HEK293T (cell line): ENCODE measurements at regions not wholly inside any gene's neighbourhood (a gene's known extent, or its start where the extent isn't known, plus 50 kb on each side); places are given as distances from the start of the nearest gene placed in this dataset.

ENCODE experiments used
- CTCF ChIA-PET: fragments of 350-600 bp; formaldehyde crosslinking; extraction: SDS; loops from one replicate; lab custom pipeline; 2021; ENCODE audit warnings: antibody characterized with exemption, inconsistent platforms; lab: Yijun Ruan, JAX
- POLR2A ChIA-PET: fragments of 350-600 bp; formaldehyde crosslinking; extraction: SDS; loops from one replicate; lab custom pipeline; 2020; ENCODE audit warnings: antibody characterized with exemption, inconsistent platforms; lab: Yijun Ruan, JAX
- DNase-seq: peaks from one replicate; pipeline ENCODE4 v3.0.0; 2012; ENCODE audit warnings: mixed read lengths; ENCODE audit errors: extremely low spot score
- ARNT ChIP-seq: fragments of 450-650 bp; IDR thresholded peaks from 2 replicates; pipeline ENCODE4 v1.6.1; 2017; ENCODE audit warnings: mild to moderate bottlenecking
- BHLHE40 ChIP-seq: fragments of 450-650 bp; IDR thresholded peaks from 2 replicates; pipeline ENCODE4 v1.6.1; 2016; ENCODE audit warnings: mild to moderate bottlenecking, moderate library complexity, borderline replicate concordance
- CTBP1 ChIP-seq: fragments of 450-650 bp; IDR thresholded peaks from 2 replicates; pipeline ENCODE4 v1.6.1; 2016; ENCODE audit warnings: borderline replicate concordance
- ELF4 ChIP-seq: fragments of 450-650 bp; IDR thresholded peaks from 2 replicates; pipeline ENCODE4 v1.6.1; 2017; ENCODE audit warnings: antibody characterized with exemption
- FOXA1 ChIP-seq: fragments of 450-650 bp; IDR thresholded peaks from 2 replicates; pipeline ENCODE4 v1.6.1; 2016; ENCODE audit warnings: mild to moderate bottlenecking
- FOXK2 ChIP-seq: fragments of 450-650 bp; IDR thresholded peaks from 2 replicates; pipeline ENCODE4 v1.6.1; 2016; ENCODE audit warnings: mild to moderate bottlenecking
- FOXM1 ChIP-seq: fragments of 450-650 bp; IDR thresholded peaks from 2 replicates; pipeline ENCODE4 v1.6.1; 2017; ENCODE audit warnings: mild to moderate bottlenecking, borderline replicate concordance
- HDGF ChIP-seq: fragments of 450-650 bp; IDR thresholded peaks from 2 replicates; pipeline ENCODE4 v1.6.1; 2017; ENCODE audit warnings: antibody characterized with exemption, borderline replicate concordance
- L3MBTL2 ChIP-seq: fragments of 450-650 bp; conservative IDR thresholded peaks from 2 replicates; pipeline ENCODE4 v1.6.1; 2016; ENCODE audit warnings: mild to moderate bottlenecking
- LEF1 ChIP-seq: fragments of 450-650 bp; IDR thresholded peaks from 2 replicates; pipeline ENCODE4 v1.6.1; 2017; ENCODE audit warnings: mild to moderate bottlenecking, borderline replicate concordance
- NFRKB ChIP-seq: fragments of 450-650 bp; IDR thresholded peaks from 2 replicates; pipeline ENCODE4 v1.6.1; 2016; ENCODE audit warnings: mild to moderate bottlenecking, moderate library complexity
- SP1 ChIP-seq: fragments of 450-650 bp; IDR thresholded peaks from 2 replicates; pipeline ENCODE4 v1.6.1; 2017
- SUZ12 ChIP-seq: fragments of 450-650 bp; IDR thresholded peaks from 2 replicates; pipeline ENCODE4 v1.6.1; 2016; ENCODE audit warnings: mild to moderate bottlenecking
- TARDBP ChIP-seq: fragments of 450-650 bp; IDR thresholded peaks from 2 replicates; pipeline ENCODE4 v1.6.1; 2016
- ZNF384 ChIP-seq: fragments of 450-650 bp; IDR thresholded peaks from 2 replicates; pipeline ENCODE4 v1.6.1; 2016
- TF ChIP-seq, protein P1 (sequence below): fragments of 450-650 bp; IDR thresholded peaks from 2 replicates; pipeline ENCODE4 v1.6.1; 2016

- POLR2A ChIA-PET = no interaction called here
- no peak for TF ChIP-seq L3MBTL2
- TF ChIP-seq CTBP1 = no peak
- no peak for TF ChIP-seq FOXA1
- no peak for TF ChIP-seq SUZ12
- no peak for TF ChIP-seq SP1
- TF ChIP-seq HDGF = no peak
- no peak for TF ChIP-seq BHLHE40
Measured at GRCh38 chr18:44245019-44245418, 435.7 kb upstream of the SETBP1 start.

GRCh38 chr18:44246001-44246400 is 434.7 kb upstream of the SETBP1 start:
- POLR2A ChIA-PET = no interaction called here
- TF ChIP-seq HDGF (no peak), L3MBTL2 (no peak), LEF1 (no peak), ELF4 (no peak), FOXM1 (no peak)
- CTCF ChIA-PET = no interaction called here
- DNase-seq = no peak

More at GRCh38 chr18:44245019-44245418, 435.7 kb upstream of the SETBP1 start:
- CTCF ChIA-PET = no interaction called here
- DNase-seq = no peak

GRCh38 chr18:44258086-44258485 is 422.6 kb upstream of the SETBP1 start:
- ChIA-PET CTCF (no interaction called here), POLR2A (no interaction called here)
- DNase-seq = no peak
- TF ChIP-seq FOXK2 (no peak), ARNT (no peak), TARDBP (no peak), L3MBTL2 (no peak), NFRKB (no peak), HDGF (no peak), CTBP1 (no peak), FOXA1 (no peak), SP1 (no peak), BHLHE40 (no peak), LEF1 (no peak), ZNF384 (no peak), FOXM1 (no peak), SUZ12 (no peak), ELF4 (no peak)
- TF ChIP-seq, protein P1, sequence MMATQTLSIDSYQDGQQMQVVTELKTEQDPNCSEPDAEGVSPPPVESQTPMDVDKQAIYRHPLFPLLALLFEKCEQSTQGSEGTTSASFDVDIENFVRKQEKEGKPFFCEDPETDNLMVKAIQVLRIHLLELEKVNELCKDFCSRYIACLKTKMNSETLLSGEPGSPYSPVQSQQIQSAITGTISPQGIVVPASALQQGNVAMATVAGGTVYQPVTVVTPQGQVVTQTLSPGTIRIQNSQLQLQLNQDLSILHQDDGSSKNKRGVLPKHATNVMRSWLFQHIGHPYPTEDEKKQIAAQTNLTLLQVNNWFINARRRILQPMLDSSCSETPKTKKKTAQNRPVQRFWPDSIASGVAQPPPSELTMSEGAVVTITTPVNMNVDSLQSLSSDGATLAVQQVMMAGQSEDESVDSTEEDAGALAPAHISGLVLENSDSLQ = no peak

DNA sequence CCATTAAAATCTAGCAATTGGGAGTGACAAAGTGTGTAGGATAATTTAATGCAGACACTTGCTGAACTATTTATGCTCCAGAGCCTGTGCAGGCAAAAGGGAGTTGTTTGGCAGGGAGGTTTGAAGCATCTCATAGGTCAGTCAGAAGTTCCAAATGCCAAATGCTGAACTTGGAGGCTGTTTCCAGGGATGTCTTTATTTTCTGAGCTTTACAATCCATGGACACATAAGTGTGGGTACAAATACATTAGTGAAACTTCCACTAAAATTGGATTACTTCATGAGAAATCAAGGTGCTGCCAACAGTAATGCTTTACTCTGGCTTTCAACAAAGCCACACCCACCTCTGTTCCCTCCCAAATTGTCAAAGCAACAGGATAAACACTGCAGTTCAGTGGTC is 422.1 kb upstream of the SETBP1 start:
- ChIA-PET CTCF (no interaction called here), POLR2A (no interaction called here)
- DNase-seq = no peak
- TF ChIP-seq, protein P1 = no peak
- TF ChIP-seq FOXA1 = no peak
- TF ChIP-seq ZNF384 = no peak
- no peak for TF ChIP-seq L3MBTL2
- TF ChIP-seq NFRKB = no peak
- TF ChIP-seq CTBP1 = no peak
- TF ChIP-seq HDGF = no peak
- TF ChIP-seq FOXM1 = no peak
- TF ChIP-seq FOXK2 = no peak
- no peak for TF ChIP-seq SUZ12
- no peak for TF ChIP-seq ELF4
- no peak for TF ChIP-seq ARNT
- TF ChIP-seq TARDBP = no peak
- TF ChIP-seq LEF1 = no peak
- TF ChIP-seq SP1 = no peak
- TF ChIP-seq BHLHE40 = no peak

GRCh38 chr18:44259610-44260009 is 421.1 kb upstream of the SETBP1 start:
- ChIA-PET CTCF (no interaction called here), POLR2A (no interaction called here)
- no peak for DNase-seq
- TF ChIP-seq ARNT (no peak), L3MBTL2 (no peak), TARDBP (no peak), LEF1 (no peak), BHLHE40 (no peak), SUZ12 (no peak), ZNF384 (no peak), HDGF (no peak), ELF4 (no peak), SP1 (no peak)
- TF ChIP-seq, protein P1 = no peak

DNA sequence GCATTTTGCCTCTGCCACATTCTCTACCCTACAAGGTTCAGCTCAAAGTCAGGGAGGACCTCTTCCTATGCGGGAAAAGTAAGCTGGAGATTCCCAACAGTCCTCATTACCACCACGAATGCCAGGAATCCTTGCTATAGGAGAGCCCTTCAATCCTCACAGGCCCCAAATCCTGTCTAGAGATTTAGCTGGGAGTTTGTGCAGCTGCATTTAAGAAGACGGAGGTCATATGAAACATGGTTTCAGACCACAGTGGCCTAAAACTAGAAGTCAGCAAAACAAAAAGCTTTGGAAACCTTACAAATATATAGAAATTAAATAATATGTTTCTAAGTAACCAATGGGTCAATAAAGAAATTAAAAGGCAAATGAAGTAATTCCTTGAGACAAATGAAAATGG is 415.3 kb upstream of the SETBP1 start:
- POLR2A ChIA-PET = no interaction called here
- DNase-seq = no peak
- TF ChIP-seq LEF1 = no peak
- CTCF ChIA-PET = no interaction called here

DNA sequence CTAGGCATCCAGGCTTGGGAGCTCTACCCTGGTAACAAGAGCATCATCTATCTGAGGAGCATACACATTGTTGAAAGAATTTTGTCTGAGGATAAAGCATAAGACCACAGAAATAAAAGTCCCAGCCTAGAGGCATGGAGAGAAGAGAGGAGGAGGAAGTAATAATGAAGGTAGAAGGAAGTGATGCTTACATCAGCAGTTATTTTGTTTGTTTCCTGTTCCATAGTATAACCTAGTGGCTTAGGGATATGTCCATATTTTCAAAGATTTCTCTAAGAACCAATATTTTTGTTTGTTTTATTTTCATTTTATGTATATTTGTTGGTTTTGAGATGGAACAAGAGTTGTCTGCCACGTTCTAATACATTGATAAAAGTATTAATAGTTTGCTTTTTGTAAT is 407.4 kb upstream of the SETBP1 start:
- TF ChIP-seq FOXK2 (no peak), BHLHE40 (no peak), FOXA1 (no peak), ZNF384 (no peak), LEF1 (no peak)
- DNase-seq = no peak
- POLR2A ChIA-PET = no interaction called here
- CTCF ChIA-PET = no interaction called here
